Endothelial cell of umbilical vein (primary cell): ENCODE measurements at regions not wholly inside any gene's neighbourhood (a gene's known extent, or its start where the extent isn't known, plus 50 kb on each side); places are given as distances from the start of the nearest gene placed in this dataset.

Experiments used
- BruUV-seq: library from RNA; stranded (reverse); fragments of 400-500 nt; replicated peaks from 2 replicates; lab custom pipeline; 2021; lab: Mats Ljungman, UMichigan
- CTCF ChIA-PET: fragments of 300-600, 350-600 bp; sonication (Branson Sonifier 250); formaldehyde crosslinking; loops from one replicate; lab custom pipeline; 2021; ENCODE audit warnings: antibody characterized with exemption, inconsistent platforms; lab: Charles Lee
- POLR2A ChIA-PET: fragments of 300-600, 350-600 bp; sonication (Branson Sonifier 250); formaldehyde crosslinking; loops from one replicate; lab custom pipeline; 2021; ENCODE audit warnings: antibody characterized with exemption, inconsistent platforms; lab: Charles Lee
- DNase-seq: peaks from one replicate; pipeline ENCODE4 v3.0.0-alpha.2; 2011; ENCODE audit warnings: low read depth, low spot score
- FAIRE-seq: peaks from 2 replicates; lab custom pipeline; 2011; peaks lifted over from hg19 to GRCh38; lab: Jason Lieb, UNC
- H2AFZ ChIP-seq: 2 replicates; pipeline ENCODE4 v1.6.0; 2012; ENCODE audit warnings: low read depth, low read length, control low read depth, inconsistent platforms
- H3K27ac ChIP-seq: 2 replicates; pipeline ENCODE4 v1.5.1; 2011; ENCODE audit warnings: low read depth, mild to moderate bottlenecking, control low read depth, low read length, moderate library complexity; ENCODE audit not compliant: insufficient read depth
- H3K27me3 ChIP-seq, 2 experiments: 2 replicates each; pipeline versions ENCODE4 v1.6.0 to v1.6.1; 2011; ENCODE audit warnings: low read length in 2 of 2, mixed read lengths in 1 of 2; ENCODE audit not compliant: control insufficient read depth in 2 of 2, insufficient read depth in 2 of 2
- H3K36me3 ChIP-seq, 2 experiments: 2 replicates in 1 of 2; 3 replicates in 1 of 2; pipeline ENCODE4 v1.5.1; 2011; ENCODE audit warnings: low read length in 2 of 2, mild to moderate bottlenecking in 1 of 2, moderate library complexity in 1 of 2; ENCODE audit not compliant: control insufficient read depth in 2 of 2, insufficient read depth in 2 of 2; ENCODE audit errors: extremely low read depth in 1 of 2
- H3K4me1 ChIP-seq: 3 replicates; pipeline ENCODE4 v1.5.1; 2011; ENCODE audit warnings: mild to moderate bottlenecking, low read length; ENCODE audit not compliant: control insufficient read depth, insufficient read depth; ENCODE audit errors: extremely low read depth
- H3K4me2 ChIP-seq: 2 replicates; pipeline ENCODE4 v1.6.1; 2011; ENCODE audit warnings: low read length, control low read depth, mixed read lengths; ENCODE audit not compliant: insufficient read depth
- H3K4me3 ChIP-seq, 3 experiments: fragments of 200-600 bp in 1 of 3; sonication (generic), shearing (Covaris generic) in 1 of 3; replicated peaks in 1 of 3; 2 replicates each; pipeline ENCODE4 v1.5.1; 2011 to 2016; ENCODE audit warnings: control low read depth in 3 of 3, low read length in 3 of 3, mild to moderate bottlenecking in 2 of 3, inconsistent platforms in 1 of 3, low read depth in 1 of 3, moderate library complexity in 1 of 3; ENCODE audit not compliant: insufficient read depth in 1 of 3
- H3K79me2 ChIP-seq: 2 replicates; pipeline ENCODE4 v1.6.0; 2012; ENCODE audit warnings: low read length, inconsistent platforms; ENCODE audit not compliant: control insufficient read depth, insufficient read depth
- H3K9ac ChIP-seq: replicated peaks from 2 replicates; pipeline ENCODE3; 2011; ENCODE audit warnings: low read length, control low read depth; ENCODE audit not compliant: insufficient read depth; ENCODE audit errors: extremely low read depth
- H3K9me1 ChIP-seq: replicated peaks from 3 replicates; pipeline ENCODE4 v1.6.0; 2011; ENCODE audit warnings: mild to moderate bottlenecking, low read length; ENCODE audit not compliant: control insufficient read depth, insufficient read depth; ENCODE audit errors: extremely low read depth
- H3K9me3 ChIP-seq: replicated peaks from 2 replicates; pipeline ENCODE4 v1.5.1; 2012; ENCODE audit warnings: low read length, inconsistent platforms; ENCODE audit not compliant: control insufficient read depth, insufficient read depth
- H4K20me1 ChIP-seq: replicated peaks from 2 replicates; pipeline ENCODE3; 2011; ENCODE audit warnings: mild to moderate bottlenecking, low read length; ENCODE audit not compliant: control insufficient read depth, insufficient read depth; ENCODE audit errors: extremely low read depth
- EZH2 ChIP-seq: IDR thresholded peaks from 2 replicates; pipeline ENCODE4 v1.6.1; 2012; ENCODE audit warnings: borderline replicate concordance, low read depth, mild to moderate bottlenecking, moderate library complexity, low read length, inconsistent platforms; ENCODE audit not compliant: severe bottlenecking
- FOS ChIP-seq: IDR thresholded peaks from 2 replicates; pipeline ENCODE4 v1.6.1; 2011; ENCODE audit warnings: mild to moderate bottlenecking, low read length, moderate library complexity, borderline replicate concordance; ENCODE audit not compliant: insufficient read depth
- GATA2 ChIP-seq: IDR thresholded peaks from 2 replicates; pipeline ENCODE4 v1.7.0; 2011; ENCODE audit warnings: low read depth, mild to moderate bottlenecking, moderate library complexity, mixed read lengths, low read length; ENCODE audit not compliant: insufficient read length, insufficient read depth
- JUN ChIP-seq: IDR thresholded peaks from 2 replicates; pipeline ENCODE4 v1.6.1; 2011; ENCODE audit warnings: borderline replicate concordance, low read depth; ENCODE audit not compliant: insufficient read length, insufficient read depth
- MYC ChIP-seq: IDR thresholded peaks from one replicate; pipeline ENCODE4 v1.6.1; 2011; ENCODE audit warnings: mild to moderate bottlenecking, low read depth, low read length
- POLR2A ChIP-seq: IDR thresholded peaks from 2 replicates; pipeline ENCODE4 v1.6.1; 2012; ENCODE audit warnings: low read depth, mild to moderate bottlenecking, control low read depth, low read length
- POLR2AphosphoS5 ChIP-seq: IDR thresholded peaks from 2 replicates; pipeline ENCODE4 v1.6.1; 2012; ENCODE audit warnings: low read depth, mild to moderate bottlenecking, control low read depth, low read length, moderate library complexity; ENCODE audit not compliant: insufficient read depth
- dilution Hi-C: fragments of 300-500 bp; cut with MboI; formaldehyde crosslinking; loops from one replicate; pipeline ENCODE4 v1.15.0; 2019; ENCODE audit warnings: low sequenced_read_pairs; ENCODE audit not compliant: extremely low pct_ligation_motif_present
- intact Hi-C: fragments of 100-400 bp; cut with micrococcal nuclease; formaldehyde crosslinking; loops from one replicate; pipeline ENCODE4 v1.10.0; 2022
- TF ChIP-seq, protein P1 (sequence below): IDR thresholded peaks from 2 replicates; pipeline ENCODE4 v1.6.1; 2011; ENCODE audit not compliant: insufficient read depth, insufficient read length

DNA sequence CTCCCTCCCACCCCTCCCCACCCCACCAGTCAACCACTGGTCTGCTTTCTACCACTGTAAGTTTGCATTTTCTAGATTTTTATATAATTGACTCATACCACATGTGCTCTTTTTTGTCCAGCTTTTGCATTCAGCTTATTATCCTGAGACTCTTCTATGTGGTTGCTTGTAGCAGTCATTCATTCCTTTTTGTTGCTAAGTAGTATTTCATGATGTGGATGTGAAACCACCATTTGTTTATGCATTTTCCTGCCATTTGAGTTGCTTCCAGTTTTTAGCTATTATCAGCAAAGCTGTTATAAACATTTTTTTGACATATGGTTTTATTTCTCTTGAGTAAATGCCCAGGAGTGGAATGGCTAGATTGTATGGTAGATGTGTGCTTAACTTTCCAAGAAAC, 77.0 kb upstream of the FGF3 start:
- FAIRE-seq (no peak), DNase-seq (no peak)
- CTCF ChIA-PET: interaction anchor here (1.3 to 1.7 kb wide), 3 partner anchors 8 to 295 kb away, joined by 3 to 6 read pairs (median 4); no protein-coding TSS in a partner anchor
- Histone ChIP-seq H4K20me1 (no peaks in the 10 kb centered on the region), H3K4me2 (no peak overlapping the region), H3K9me1 (no peaks in the 10 kb centered on the region), H3K4me1 (peaks cover 10% of the 10 kb centered on the region), H3K27ac (no peak overlapping the region), H3K36me3 (no peaks in the 10 kb centered on the region), H3K9ac (no peak overlapping the region), H2AFZ (no peak overlapping the region), H3K9me3 (no peaks in the 10 kb centered on the region), H3K27me3 (peaks cover 14 to 34% of the 10 kb centered on the region in 2 experiments), H3K4me3 (no peak overlapping the region), H3K79me2 (no peaks in the 10 kb centered on the region)
- dilution Hi-C loops: no loop called here
- intact Hi-C loops: no loop called here
- TF ChIP-seq EZH2: no peak
- TF ChIP-seq FOS: no peak
- no TSS peak for BruUV-seq
- POLR2A ChIA-PET: no interaction called here

DNA sequence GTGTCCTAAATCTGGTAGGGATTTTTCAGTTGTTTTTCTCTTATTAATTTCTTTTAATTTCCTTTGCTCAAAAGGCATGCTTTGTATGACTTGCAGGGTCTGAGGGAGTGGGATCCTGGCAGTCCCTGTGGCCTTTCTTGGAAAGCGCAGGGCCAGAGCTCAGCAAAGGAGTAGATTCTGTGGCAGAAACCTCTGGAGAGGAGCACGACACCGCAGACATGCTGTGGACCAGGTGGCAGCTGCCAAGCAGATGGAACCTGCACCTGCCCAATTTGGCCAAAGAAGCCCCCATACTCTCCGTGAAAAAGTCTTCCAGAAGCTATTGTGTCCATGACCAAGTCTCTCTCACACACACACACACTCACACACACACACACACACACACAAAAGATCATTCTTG, 78.9 kb upstream of the FGF3 start:
- intact Hi-C loops: no loop called here
- Histone ChIP-seq H3K4me2 (no peak overlapping the region), H2AFZ (no peak overlapping the region), H3K36me3 (no peaks in the 10 kb centered on the region), H3K9ac (no peak overlapping the region), H3K4me3 (no peak overlapping the region), H3K27me3 (peaks cover 5 to 22% of the 10 kb centered on the region in 2 experiments), H4K20me1 (no peaks in the 10 kb centered on the region), H3K9me3 (no peaks in the 10 kb centered on the region), H3K4me1 (peaks cover 13% of the 10 kb centered on the region), H3K27ac (no peak overlapping the region), H3K9me1 (no peaks in the 10 kb centered on the region), H3K79me2 (no peaks in the 10 kb centered on the region)
- DNase-seq (no peak), FAIRE-seq (no peak)
- ChIA-PET POLR2A (no interaction called here), CTCF (interaction anchor here (1.9 kb wide), 1 partner anchor 9 kb away, joined by 5 read pairs; no protein-coding TSS in a partner anchor)
- TF ChIP-seq POLR2A (no peak), MYC (no peak), JUN (no peak), POLR2AphosphoS5 (no peak), GATA2 (no peak)
- TF ChIP-seq, protein P1, sequence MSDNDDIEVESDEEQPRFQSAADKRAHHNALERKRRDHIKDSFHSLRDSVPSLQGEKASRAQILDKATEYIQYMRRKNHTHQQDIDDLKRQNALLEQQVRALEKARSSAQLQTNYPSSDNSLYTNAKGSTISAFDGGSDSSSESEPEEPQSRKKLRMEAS: no peak
- no TSS peak for BruUV-seq
- dilution Hi-C loops: no loop called here
